WTC11 (cell line): ENCODE measurements at regions not wholly inside any gene's neighbourhood (a gene's known extent, or its start where the extent isn't known, plus 50 kb on each side); places are given as distances from the start of the nearest gene placed in this dataset.

Experiments used
- CREM ChIP-seq: sonication (generic); formaldehyde crosslinking; IDR thresholded peaks from 2 replicates; pipeline ENCODE4 v1.8.1; 2022; ENCODE audit warnings: mild to moderate bottlenecking, missing genetic modification reagents, moderate library complexity
- NFE2L1 ChIP-seq: sonication (generic); formaldehyde crosslinking; IDR thresholded peaks from 2 replicates; pipeline ENCODE4 v1.8.1; 2023; ENCODE audit warnings: missing genetic modification reagents
- NFYB ChIP-seq: sonication (generic); formaldehyde crosslinking; conservative IDR thresholded peaks from 2 replicates; pipeline ENCODE4 v1.8.0; 2022; ENCODE audit warnings: low read depth, missing genetic modification reagents
- RELA ChIP-seq: sonication (generic); formaldehyde crosslinking; IDR thresholded peaks from 2 replicates; pipeline ENCODE4 v1.8.1; 2022; ENCODE audit warnings: missing genetic modification reagents, mild to moderate bottlenecking, borderline replicate concordance
- ZNF512 ChIP-seq: sonication (generic); formaldehyde crosslinking; IDR thresholded peaks from 2 replicates; pipeline ENCODE4 v1.8.1; 2022; ENCODE audit warnings: missing genetic modification reagents, borderline replicate concordance
- TF ChIP-seq, protein P1 (sequence below): fragments of 200-600 bp; IDR thresholded peaks from 2 replicates; pipeline ENCODE4 v1.8.0; 2022; ENCODE audit warnings: antibody characterized with exemption
- TF ChIP-seq, protein P2 (sequence below): sonication (generic); formaldehyde crosslinking; IDR thresholded peaks from 2 replicates; pipeline ENCODE4 v1.8.0; 2023; ENCODE audit warnings: missing genetic modification reagents

- TF ChIP-seq, protein P1, sequence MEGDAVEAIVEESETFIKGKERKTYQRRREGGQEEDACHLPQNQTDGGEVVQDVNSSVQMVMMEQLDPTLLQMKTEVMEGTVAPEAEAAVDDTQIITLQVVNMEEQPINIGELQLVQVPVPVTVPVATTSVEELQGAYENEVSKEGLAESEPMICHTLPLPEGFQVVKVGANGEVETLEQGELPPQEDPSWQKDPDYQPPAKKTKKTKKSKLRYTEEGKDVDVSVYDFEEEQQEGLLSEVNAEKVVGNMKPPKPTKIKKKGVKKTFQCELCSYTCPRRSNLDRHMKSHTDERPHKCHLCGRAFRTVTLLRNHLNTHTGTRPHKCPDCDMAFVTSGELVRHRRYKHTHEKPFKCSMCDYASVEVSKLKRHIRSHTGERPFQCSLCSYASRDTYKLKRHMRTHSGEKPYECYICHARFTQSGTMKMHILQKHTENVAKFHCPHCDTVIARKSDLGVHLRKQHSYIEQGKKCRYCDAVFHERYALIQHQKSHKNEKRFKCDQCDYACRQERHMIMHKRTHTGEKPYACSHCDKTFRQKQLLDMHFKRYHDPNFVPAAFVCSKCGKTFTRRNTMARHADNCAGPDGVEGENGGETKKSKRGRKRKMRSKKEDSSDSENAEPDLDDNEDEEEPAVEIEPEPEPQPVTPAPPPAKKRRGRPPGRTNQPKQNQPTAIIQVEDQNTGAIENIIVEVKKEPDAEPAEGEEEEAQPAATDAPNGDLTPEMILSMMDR, result no peak
- TF ChIP-seq NFYB (CRISPR knock-in tag) (no peak), RELA (CRISPR knock-in tag) (no peak), CREM (CRISPR knock-in tag) (no peak), ZNF512 (CRISPR knock-in tag) (no peak), NFE2L1 (no peak)
- TF ChIP-seq, protein P2, sequence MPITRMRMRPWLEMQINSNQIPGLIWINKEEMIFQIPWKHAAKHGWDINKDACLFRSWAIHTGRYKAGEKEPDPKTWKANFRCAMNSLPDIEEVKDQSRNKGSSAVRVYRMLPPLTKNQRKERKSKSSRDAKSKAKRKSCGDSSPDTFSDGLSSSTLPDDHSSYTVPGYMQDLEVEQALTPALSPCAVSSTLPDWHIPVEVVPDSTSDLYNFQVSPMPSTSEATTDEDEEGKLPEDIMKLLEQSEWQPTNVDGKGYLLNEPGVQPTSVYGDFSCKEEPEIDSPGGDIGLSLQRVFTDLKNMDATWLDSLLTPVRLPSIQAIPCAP (CRISPR knock-in tag), result no peak
Measured at GRCh38 chr1:189301235-189301634, 1176.4 kb downstream of the BRINP3 start.
